MV-4-11 (cell line): ENCODE measurements at regions not wholly inside any gene's neighbourhood (a gene's known extent, or its start where the extent isn't known, plus 50 kb on each side); places are given as distances from the start of the nearest gene placed in this dataset.
"Not testable (repeated sequence)": the region's sequence is repeated elsewhere in the genome, so short reads cannot be mapped to it uniquely, and the experiment has no call there.

Source experiments
- DNase-seq: peaks from one replicate; lab custom pipeline; 2025; lab: John Stamatoyannopoulos, UW

GRCh38 chr7:63555226-63555994 is 443.2 kb upstream of the ZNF722 start:
- DNase-seq = not testable (repeated sequence)

DNA sequence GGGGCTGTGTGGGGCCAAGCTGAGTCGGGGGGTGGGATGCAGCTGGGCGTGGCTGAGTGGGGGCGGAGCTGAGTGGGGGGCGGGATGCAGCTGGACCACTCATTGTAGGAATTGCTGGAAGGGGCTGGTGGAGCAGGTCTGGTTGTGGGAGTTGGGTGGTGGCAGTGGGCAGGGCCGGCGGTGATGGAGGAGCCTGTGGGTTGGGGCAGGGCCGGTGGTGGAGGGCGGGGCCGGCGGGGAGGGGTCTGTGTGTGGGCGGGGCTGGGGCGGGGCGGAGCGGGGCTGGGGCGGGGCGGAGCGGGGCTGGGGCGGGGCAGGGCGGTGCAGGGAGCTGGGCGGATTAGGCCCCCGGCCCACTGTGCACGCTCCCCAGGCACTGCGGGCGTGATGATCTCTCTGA is 442.4 kb upstream of the ZNF722 start:
- not testable (repeated sequence) for DNase-seq

GRCh38 chr7:63559016-63559415 is 439.6 kb upstream of the ZNF722 start:
- not testable (repeated sequence) for DNase-seq

DNA sequence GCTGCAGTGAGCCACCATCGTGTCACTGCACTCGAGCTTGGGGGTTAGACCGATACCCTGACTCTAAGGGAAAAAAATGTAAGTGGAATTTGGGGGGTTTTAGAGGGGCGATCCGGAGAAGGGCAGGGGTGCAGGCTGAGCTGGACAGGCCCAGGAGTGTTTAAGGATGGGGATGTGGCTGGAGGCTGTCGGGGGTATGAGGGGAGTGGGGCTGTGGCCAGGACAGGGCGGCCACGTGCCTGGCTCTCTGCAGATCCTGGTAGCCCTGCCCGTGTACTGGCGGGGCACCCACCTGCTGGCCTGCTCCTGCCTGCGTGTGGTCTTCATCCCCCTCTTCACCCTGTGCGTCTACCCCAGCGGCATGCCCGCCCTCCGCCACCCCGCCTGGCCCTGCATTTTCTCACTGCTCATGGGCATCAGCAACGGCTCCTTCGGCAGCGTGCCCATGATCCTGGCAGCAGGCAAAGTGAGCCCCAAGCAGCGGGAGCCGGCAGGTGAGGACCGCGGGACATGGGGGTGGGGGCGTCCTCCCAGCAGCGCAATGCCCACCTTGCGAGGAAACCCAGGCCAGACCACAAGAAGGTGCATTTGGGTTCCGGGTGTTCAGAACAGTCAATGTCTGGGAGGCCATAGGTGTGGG is 438.7 kb upstream of the ZNF722 start:
- DNase-seq = not testable (repeated sequence)

DNA sequence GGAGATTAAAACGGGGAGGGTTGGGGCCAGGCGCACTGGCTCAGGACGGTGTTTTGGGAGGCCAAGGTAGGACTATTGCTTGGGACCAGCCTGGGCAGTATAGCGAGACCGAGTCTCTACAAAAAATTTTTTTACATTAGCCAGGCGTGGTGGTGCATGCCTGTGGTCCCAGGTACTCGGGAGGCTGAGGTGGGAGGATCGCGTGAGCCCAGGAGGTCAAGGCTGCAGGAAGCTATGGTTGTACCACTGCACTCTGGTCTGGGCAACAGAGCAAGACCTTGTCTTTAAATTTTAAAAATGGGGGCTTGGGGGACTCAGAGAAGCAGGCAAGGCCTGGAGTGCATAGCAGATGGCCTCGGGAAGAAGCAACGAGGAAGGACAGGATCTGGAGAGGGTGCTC is 436.7 kb upstream of the ZNF722 start:
- DNase-seq = not testable (repeated sequence)

GRCh38 chr7:63562364-63563060 is 436.1 kb upstream of the ZNF722 start:
- DNase-seq = not testable (repeated sequence)

- not testable (repeated sequence) for DNase-seq
Observed at GRCh38 chr7:63563151-63563940, 435.3 kb upstream of the ZNF722 start.

DNA sequence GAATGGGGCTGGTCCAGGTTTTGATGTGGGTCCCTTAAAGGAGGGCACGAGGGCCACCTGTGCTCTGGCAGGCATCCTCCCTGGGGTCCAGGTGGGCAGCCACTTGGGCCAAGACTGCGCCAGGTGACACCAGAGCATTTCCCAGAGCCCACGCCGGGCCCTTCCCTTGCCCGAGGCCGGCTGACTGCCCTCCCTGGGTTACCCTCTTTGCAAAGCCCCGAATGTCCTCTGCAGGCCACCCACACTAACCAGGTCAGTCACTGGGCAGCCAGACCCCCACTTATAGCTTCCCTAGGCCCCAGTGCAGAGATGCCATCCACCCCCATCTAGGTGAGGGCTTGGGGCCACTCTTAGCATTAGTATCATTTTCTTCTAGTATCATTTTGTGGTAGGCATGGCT is 433.8 kb upstream of the ZNF722 start:
- DNase-seq = not testable (repeated sequence)

GRCh38 chr7:63566886-63567285 is 431.8 kb upstream of the ZNF722 start:
- DNase-seq = not testable (repeated sequence)

DNA sequence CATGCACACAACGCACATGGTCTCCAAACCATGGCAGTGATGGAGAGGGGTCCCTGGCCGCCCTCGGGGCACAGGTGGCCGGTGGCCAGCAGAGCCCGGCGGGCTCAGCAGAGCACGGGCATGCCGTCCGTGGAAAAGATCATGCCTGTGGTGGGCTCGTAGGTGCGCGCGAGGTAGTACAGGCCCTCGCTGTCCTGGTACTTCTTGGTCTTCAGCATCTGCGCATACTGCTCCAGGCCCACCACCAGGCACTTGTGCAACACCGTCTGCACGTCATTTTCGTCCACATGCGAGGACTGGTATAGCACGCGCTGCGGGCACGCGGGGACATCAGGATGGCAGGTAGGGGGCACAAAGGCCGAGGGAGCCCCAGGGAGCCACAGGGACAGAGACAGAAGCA is 431.0 kb upstream of the ZNF722 start:
- DNase-seq = not testable (repeated sequence)

DNA sequence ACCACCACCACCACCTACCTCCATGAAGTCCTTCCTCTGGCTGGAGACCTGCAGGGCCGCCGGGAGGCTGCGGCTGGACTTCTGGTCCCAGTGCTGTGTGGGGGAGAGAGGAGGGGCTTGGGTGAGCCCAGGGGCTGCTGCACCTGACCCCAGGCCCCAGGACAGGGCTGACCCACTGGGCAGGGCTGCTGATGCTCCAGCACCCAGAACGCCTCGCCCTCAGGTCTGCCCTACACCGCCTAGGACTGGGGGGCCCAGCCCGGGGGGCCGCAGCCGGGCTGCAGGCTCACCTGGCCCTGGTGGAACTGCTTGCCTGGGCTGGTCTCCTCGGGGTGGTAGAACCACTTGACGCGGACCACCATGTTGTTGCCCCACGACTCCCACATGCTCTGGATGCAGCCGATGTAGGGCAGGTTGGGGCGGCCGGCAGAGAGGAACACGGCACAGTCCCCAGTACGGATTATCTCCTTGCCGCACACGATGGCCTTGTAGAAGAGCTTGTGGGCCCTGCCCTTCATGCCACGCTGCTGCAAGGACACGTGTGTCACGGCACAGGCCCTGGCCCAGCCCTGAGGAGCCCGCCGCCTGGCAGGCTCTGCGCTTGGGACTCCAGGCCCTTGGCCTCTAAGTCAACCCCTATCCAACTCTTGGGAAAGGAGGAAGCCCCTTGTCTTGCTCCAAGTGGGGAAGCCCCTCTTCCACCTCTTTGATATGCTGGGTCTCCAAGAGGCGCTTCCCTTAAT is 429.9 kb upstream of the ZNF722 start:
- DNase-seq = not testable (repeated sequence)

- DNase-seq = not testable (repeated sequence)
Observed at GRCh38 chr7:63570386-63571115, 428.1 kb upstream of the ZNF722 start.

- not testable (repeated sequence) for DNase-seq
Observed at GRCh38 chr7:63572196-63572595, 426.5 kb upstream of the ZNF722 start.

DNA sequence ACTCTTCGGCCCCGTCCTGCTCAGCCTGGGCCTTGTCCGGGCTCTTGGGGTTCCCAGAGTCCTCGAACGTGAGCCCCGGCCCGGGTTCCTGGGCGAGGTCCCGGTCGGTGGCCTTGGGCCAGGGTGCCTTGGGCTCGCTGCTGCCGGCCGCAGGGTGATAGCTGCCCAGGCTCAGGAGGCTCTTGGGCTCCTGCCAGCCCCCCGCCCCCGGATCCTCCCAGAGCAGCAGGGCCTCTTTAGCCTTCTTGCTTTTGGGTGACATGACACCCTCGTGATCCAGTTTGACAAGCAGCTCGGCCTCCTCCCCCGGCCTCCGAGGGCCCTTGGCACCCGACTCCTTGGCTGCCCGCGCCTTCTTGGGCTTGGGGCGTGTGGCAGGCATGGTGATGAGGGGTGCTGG is 425.7 kb upstream of the ZNF722 start:
- not testable (repeated sequence) for DNase-seq

GRCh38 chr7:63573412-63573811 is 425.2 kb upstream of the ZNF722 start:
- DNase-seq = not testable (repeated sequence)

DNA sequence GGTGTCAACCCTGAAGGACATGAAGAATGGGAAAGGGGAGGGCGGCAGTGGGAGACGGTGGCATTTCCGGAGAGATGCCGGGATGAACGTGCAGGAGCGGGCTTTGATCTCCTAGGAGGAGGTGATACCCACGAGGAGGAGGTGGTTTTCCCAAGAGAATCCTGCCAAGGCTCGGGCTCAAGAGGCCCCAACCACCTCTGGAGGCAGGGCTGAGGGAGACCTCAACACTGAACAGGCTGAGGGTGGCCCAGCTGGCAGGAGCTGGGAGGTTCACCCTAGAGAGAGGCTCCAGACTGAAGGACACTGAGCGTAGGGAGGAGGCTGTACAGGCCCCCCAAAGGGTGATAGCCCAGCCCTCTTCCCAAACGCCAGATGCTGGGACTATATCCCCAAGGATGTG is 422.2 kb upstream of the ZNF722 start:
- not testable (repeated sequence) for DNase-seq

- not testable (repeated sequence) for DNase-seq
Observed at GRCh38 chr7:63577066-63577465, 421.6 kb upstream of the ZNF722 start.

DNA sequence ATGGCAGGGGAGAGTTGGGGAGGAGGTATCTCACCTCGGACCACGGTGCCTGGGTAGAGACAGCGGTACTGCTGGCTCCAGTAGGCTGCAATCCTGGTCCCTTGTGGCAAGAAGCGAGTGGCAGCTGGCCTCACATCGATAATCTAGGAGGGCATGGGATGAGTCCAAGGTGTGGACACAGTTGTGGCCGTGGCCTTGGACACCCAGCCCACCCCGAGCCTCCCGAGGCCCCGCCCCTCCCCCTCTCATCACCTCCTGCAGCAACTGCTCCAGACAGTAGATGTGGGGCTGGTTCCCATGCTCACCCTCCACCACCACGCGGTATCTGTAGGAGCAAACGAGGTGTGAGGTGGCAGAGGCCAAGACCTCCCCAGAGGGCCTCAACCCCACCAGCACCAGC is 418.6 kb upstream of the ZNF722 start:
- not testable (repeated sequence) for DNase-seq

DNA sequence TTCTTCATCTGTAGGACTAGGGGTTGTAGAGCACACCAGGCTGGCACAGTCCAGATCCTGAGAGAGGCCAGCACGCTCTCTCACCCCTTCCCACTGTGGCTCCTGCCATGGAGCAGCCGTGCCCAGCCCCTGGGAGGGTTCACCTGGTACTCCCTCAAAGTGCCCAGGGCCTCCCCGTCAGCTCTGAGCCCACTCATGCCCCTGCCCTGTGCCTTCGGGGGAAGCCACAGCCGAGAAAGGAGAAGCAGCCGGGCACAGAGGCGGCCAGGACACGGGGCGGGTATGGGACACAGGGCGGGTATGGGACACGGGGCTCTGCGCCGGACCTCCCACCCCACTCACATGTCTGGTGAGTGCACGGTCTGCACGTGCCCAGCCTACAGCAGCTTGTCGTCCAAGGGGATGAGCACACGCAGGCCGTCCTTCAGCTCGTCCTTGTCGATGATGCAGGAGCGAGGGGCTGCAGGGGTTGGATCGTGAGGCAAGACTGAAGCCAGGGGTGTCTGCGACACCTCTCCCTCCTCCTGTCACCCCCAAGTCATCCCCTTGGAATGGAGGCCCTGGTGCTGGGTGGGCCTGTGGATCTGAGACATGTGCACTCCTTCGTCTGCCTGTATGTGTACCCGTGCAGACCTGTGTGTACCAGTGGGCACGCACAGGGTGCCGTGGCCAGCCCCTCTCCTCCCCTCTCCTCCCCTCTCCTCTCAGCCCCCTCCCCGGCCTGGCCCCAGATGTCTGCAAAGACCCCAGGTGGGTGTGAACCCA is 417.9 kb upstream of the ZNF722 start:
- not testable (repeated sequence) for DNase-seq

- not testable (repeated sequence) for DNase-seq
Observed at GRCh38 chr7:63582771-63583170, 415.9 kb upstream of the ZNF722 start.
